ENCODE measurements at regions not wholly inside any gene's neighbourhood (a gene's known extent, or its start where the extent isn't known, plus 50 kb on each side); places are given as distances from the start of the nearest gene placed in this dataset.
"Not testable (repeated sequence)": the region's sequence is repeated elsewhere in the genome, so short reads cannot be mapped to it uniquely, and the experiment has no call there.

- DNase-seq (ENCODE audit: low read depth, low spot score) = no peak
- Mint-ChIP-seq H3K27ac (ENCODE audit: unreplicated experiment) (no peak overlapping the region), H3K4me1 (no peaks in the 10 kb centered on the region), H3K9me3 (peaks cover 2% of the 10 kb centered on the region), H3K4me3 (no peak overlapping the region), H3K36me3 (ENCODE audit: low read depth) (no peaks in the 10 kb centered on the region), H3K27me3 (ENCODE audit: low read depth) (no peaks in the 10 kb centered on the region)
- no peak for TF ChIP-seq CTCF (conservative IDR thresholded peaks at IDR 0.05)
Measured at GRCh38 chr12:60760965-60761364, 1165.1 kb downstream of the SLC16A7 start.

- H3K4me3 Mint-ChIP-seq; H3K4me1 Mint-ChIP-seq; DNase-seq (ENCODE audit: low read depth, low spot score); H3K36me3 Mint-ChIP-seq (ENCODE audit: low read depth); H3K27me3 Mint-ChIP-seq (ENCODE audit: low read depth); H3K9me3 Mint-ChIP-seq; H3K27ac Mint-ChIP-seq (ENCODE audit: unreplicated experiment): not testable (repeated sequence)
Measured at GRCh38 chr12:60801166-60801565, 1205.3 kb downstream of the SLC16A7 start.

- Mint-ChIP-seq H3K27me3 (ENCODE audit: low read depth) (no peaks in the 10 kb centered on the region), H3K4me1 (no peaks in the 10 kb centered on the region), H3K9me3 (peaks cover 7% of the 10 kb centered on the region), H3K4me3 (no peak overlapping the region), H3K27ac (ENCODE audit: unreplicated experiment) (no peak overlapping the region), H3K36me3 (ENCODE audit: low read depth) (no peaks in the 10 kb centered on the region)
- DNase-seq (ENCODE audit: low read depth, low spot score) = no peak
- TF ChIP-seq CTCF (conservative IDR thresholded peaks at IDR 0.05) = no peak
Measured at GRCh38 chr12:60803147-60803546, 1207.3 kb downstream of the SLC16A7 start.

- Mint-ChIP-seq H3K27me3 (ENCODE audit: low read depth) (no peaks in the 10 kb centered on the region), H3K36me3 (ENCODE audit: low read depth) (no peaks in the 10 kb centered on the region), H3K4me3 (no peak overlapping the region), H3K27ac (ENCODE audit: unreplicated experiment) (no peak overlapping the region), H3K9me3 (peaks cover 2% of the 10 kb centered on the region), H3K4me1 (no peaks in the 10 kb centered on the region)
- no peak for DNase-seq (ENCODE audit: low read depth, low spot score)
- TF ChIP-seq CTCF (conservative IDR thresholded peaks at IDR 0.05) = no peak
Measured at GRCh38 chr12:60805364-60805763, 1209.5 kb downstream of the SLC16A7 start.

GRCh38 chr12:60819794-60820193 lies 1224.0 kb downstream of the SLC16A7 start:
- Mint-ChIP-seq H3K36me3 (ENCODE audit: low read depth) (peaks cover 7% of the 10 kb centered on the region), H3K27me3 (ENCODE audit: low read depth) (no peaks in the 10 kb centered on the region), H3K4me3 (no peak overlapping the region), H3K27ac (ENCODE audit: unreplicated experiment) (no peak overlapping the region), H3K9me3 (peaks cover 15% of the 10 kb centered on the region), H3K4me1 (no peaks in the 10 kb centered on the region)
- TF ChIP-seq CTCF (conservative IDR thresholded peaks at IDR 0.05) = no peak
- no peak for DNase-seq (ENCODE audit: low read depth, low spot score)

- no peak for DNase-seq (ENCODE audit: low read depth, low spot score)
- no peak for TF ChIP-seq CTCF (conservative IDR thresholded peaks at IDR 0.05)
- Mint-ChIP-seq H3K27me3 (ENCODE audit: low read depth) (no peaks in the 10 kb centered on the region), H3K4me1 (no peaks in the 10 kb centered on the region), H3K9me3 (peaks cover 5% of the 10 kb centered on the region), H3K27ac (ENCODE audit: unreplicated experiment) (no peak overlapping the region), H3K4me3 (no peak overlapping the region), H3K36me3 (ENCODE audit: low read depth) (peaks cover 3% of the 10 kb centered on the region)
Measured at GRCh38 chr12:60822580-60822979, 1226.8 kb downstream of the SLC16A7 start.
